GM23248 (cell line): ENCODE measurements at regions not wholly inside any gene's neighbourhood (a gene's known extent, or its start where the extent isn't known, plus 50 kb on each side); places are given as distances from the start of the nearest gene placed in this dataset.

Experiments used
- EZH2 ChIP-seq: fragments of 200-600 bp; sonication (generic); IDR thresholded peaks from 2 replicates; pipeline ENCODE4 v1.6.1; 2018; ENCODE audit warnings: antibody characterized with exemption, mild to moderate bottlenecking; ENCODE audit not compliant: insufficient read depth, poor library complexity, severe bottlenecking
- EZH2phosphoT487 ChIP-seq: fragments of 200-600 bp; sonication (generic); IDR thresholded peaks from 2 replicates; pipeline ENCODE4 v1.6.1; 2018; ENCODE audit warnings: antibody characterized with exemption, moderate library complexity, mild to moderate bottlenecking, low read depth; ENCODE audit not compliant: insufficient read depth

GRCh38 chr9:71490810-71491209 lies 277.5 kb downstream of the CEMIP2 start:
- TF ChIP-seq EZH2 (no peak), EZH2phosphoT487 (no peak)
